OCI-LY7 (cell line): ENCODE measurements at regions not wholly inside any gene's neighbourhood (a gene's known extent, or its start where the extent isn't known, plus 50 kb on each side); places are given as distances from the start of the nearest gene placed in this dataset.
"Not testable (repeated sequence)": the region's sequence is repeated elsewhere in the genome, so short reads cannot be mapped to it uniquely, and the experiment has no call there.

Experiments used
- BruUV-seq: library from RNA; stranded (reverse); fragments of 400-500 nt; replicated peaks from 2 replicates; lab custom pipeline; 2021; lab: Mats Ljungman, UMichigan
- CTCF ChIA-PET: fragments of 300-600 bp; sonication (Branson Sonifier 250); formaldehyde crosslinking; loops from one replicate; lab custom pipeline; 2022; ENCODE audit warnings: antibody characterized with exemption; ENCODE audit not compliant: unreplicated experiment; lab: Charles Lee
- POLR2A ChIA-PET: fragments of 300-600 bp; sonication (Branson Sonifier 250); formaldehyde crosslinking; loops from one replicate; lab custom pipeline; 2022; ENCODE audit warnings: antibody characterized with exemption; lab: Charles Lee
- DNase-seq: peaks from one replicate; pipeline ENCODE4 v3.0.0-alpha.2; 2015; ENCODE audit warnings: low spot score
- H2AFZ ChIP-seq: fragments of 200-600 bp; sonication (generic), shearing (Covaris generic); 2 replicates; pipeline ENCODE4 v1.6.1; 2014; ENCODE audit warnings: mild to moderate bottlenecking, antibody characterized with exemption, low read length, moderate library complexity
- H3K27ac ChIP-seq: fragments of 200-600 bp; sonication (generic); 2 replicates; pipeline ENCODE4 v1.5.1; 2014; ENCODE audit warnings: mixed run types, low read depth, mild to moderate bottlenecking, moderate library complexity, low read length, inconsistent platforms; ENCODE audit not compliant: poor library complexity, severe bottlenecking
- H3K36me3 ChIP-seq: fragments of 200-600 bp; sonication (generic); 2 replicates; pipeline ENCODE4 v1.6.1; 2014; ENCODE audit warnings: mild to moderate bottlenecking, antibody characterized with exemption, low read length, moderate library complexity, mixed read lengths; ENCODE audit not compliant: insufficient read depth
- H3K4me1 ChIP-seq: fragments of 200-600 bp; sonication (generic); 2 replicates; pipeline ENCODE4 v1.5.1; 2014; ENCODE audit warnings: mild to moderate bottlenecking, low read length; ENCODE audit not compliant: insufficient read depth, poor library complexity, severe bottlenecking
- H3K4me2 ChIP-seq: fragments of 200-600 bp; sonication (generic); 2 replicates; pipeline ENCODE4 v1.6.1; 2014; ENCODE audit warnings: mild to moderate bottlenecking, low read length
- H3K4me3 ChIP-seq: fragments of 200-600 bp; sonication (generic); 2 replicates; pipeline ENCODE4 v1.5.1; 2014; ENCODE audit warnings: mild to moderate bottlenecking, low read depth, low read length; ENCODE audit not compliant: poor library complexity, severe bottlenecking
- H3K79me2 ChIP-seq: fragments of 200-600 bp; sonication (generic); 2 replicates; pipeline ENCODE4 v1.6.1; 2016; ENCODE audit warnings: low read depth, mild to moderate bottlenecking, low read length, moderate library complexity, mixed read lengths; ENCODE audit not compliant: insufficient read depth
- H3K9me2 ChIP-seq: fragments of 200-600 bp; sonication (generic); 2 replicates; pipeline ENCODE4 v1.6.1; 2016; ENCODE audit warnings: mild to moderate bottlenecking, low read length, mixed read lengths; ENCODE audit not compliant: insufficient read depth
- H3K9me3 ChIP-seq: fragments of 200-600 bp; sonication (generic); 2 replicates; pipeline ENCODE4 v1.6.1; 2014; ENCODE audit warnings: mild to moderate bottlenecking, mixed run types, low read length, mixed read lengths
- H4K20me1 ChIP-seq: fragments of 200-600 bp; sonication (generic); 2 replicates; pipeline ENCODE4 v1.6.1; 2014; ENCODE audit warnings: mild to moderate bottlenecking, antibody characterized with exemption, low read length, moderate library complexity, mixed read lengths; ENCODE audit not compliant: insufficient read depth
- CTCF ChIP-seq: fragments of 200-600 bp; sonication (generic); conservative IDR thresholded peaks from 2 replicates; pipeline ENCODE4 v1.5.1; 2014; ENCODE audit warnings: mild to moderate bottlenecking, antibody characterized with exemption, low read length, moderate library complexity, mixed read lengths
- EZH2phosphoT487 ChIP-seq: fragments of 200-600 bp; sonication (generic); IDR thresholded peaks from 2 replicates; pipeline ENCODE4 v1.6.1; 2018; ENCODE audit warnings: low read depth, borderline replicate concordance, mild to moderate bottlenecking, mixed run types, antibody characterized with exemption, low read length, moderate library complexity, mixed read lengths
- intact Hi-C: fragments of 100-400 bp; cut with micrococcal nuclease; formaldehyde crosslinking; loops from one replicate; pipeline ENCODE4 v1.10.0; 2022; ENCODE audit not compliant: unreplicated experiment

DNA sequence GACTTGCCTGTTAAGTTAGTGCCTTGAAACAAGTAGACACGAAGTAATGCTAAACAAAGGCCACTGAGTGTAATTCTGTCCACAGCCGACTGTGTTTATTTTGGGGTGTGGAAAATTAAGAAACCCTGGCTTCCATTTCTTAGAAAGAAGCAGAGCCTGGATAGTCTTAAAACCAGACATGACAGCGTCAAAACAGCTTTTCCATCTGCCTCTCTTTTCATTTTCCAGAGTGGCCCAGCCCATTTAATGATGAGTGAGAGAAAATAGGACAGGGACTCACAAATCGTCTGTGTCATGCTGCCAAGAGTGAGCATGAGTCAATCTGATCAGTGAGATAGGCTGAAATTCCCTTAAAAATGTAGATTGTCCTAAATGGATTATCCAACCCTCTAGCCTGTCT is 485.9 kb downstream of the JRKL start:
- Histone ChIP-seq H4K20me1 (no peaks in the 10 kb centered on the region), H3K9me3 (no peaks in the 10 kb centered on the region), H3K4me1 (no peaks in the 10 kb centered on the region), H3K4me2 (no peak overlapping the region), H3K79me2 (no peaks in the 10 kb centered on the region), H2AFZ (no peak overlapping the region), H3K9me2 (no peaks in the 10 kb centered on the region), H3K27ac (no peak overlapping the region), H3K4me3 (no peak overlapping the region), H3K36me3 (no peaks in the 10 kb centered on the region)
- CTCF ChIA-PET = no interaction called here
- intact Hi-C loops = no loop called here
- no TSS peak for BruUV-seq
- POLR2A ChIA-PET = no interaction called here
- no peak for DNase-seq
- no peak for TF ChIP-seq CTCF
- no peak for TF ChIP-seq EZH2phosphoT487

DNA sequence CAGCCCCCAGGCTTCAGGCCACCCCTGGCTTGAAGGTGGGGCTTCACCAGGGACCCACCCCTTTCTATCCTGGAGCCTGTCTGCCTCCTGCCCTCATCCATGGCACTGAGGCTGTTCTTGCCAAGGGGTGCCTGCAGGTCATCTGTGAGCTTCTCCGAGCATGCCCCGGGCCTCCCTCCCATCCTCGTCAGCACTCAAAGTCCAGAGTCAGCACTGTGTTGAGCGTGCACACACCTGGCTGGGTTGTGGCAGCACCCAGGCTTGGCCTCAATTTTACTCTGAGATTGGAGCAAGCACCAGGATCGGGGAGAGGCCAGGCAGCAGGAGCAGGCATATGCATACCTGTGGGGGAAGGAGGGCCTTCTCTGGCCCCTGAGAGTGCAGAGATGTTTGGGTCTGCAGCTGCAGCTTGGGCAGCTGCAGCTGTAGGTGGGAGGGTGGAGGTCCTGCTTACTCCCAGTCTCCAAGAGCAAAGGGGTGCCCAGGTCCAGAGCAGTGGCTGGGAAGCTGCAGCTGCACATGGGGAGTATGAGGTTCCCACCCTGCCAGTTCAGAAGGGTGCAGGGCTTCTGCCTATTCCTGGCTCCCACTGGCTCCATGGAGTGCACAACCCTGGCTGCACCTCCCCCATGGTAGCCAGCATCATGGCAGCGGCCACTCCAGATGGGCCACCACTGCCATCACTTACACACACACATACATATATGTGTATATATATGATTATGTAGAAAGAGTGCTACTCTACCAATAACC is 488.7 kb downstream of the JRKL start:
- BruUV-seq = no TSS peak
- H4K20me1 ChIP-seq = no peaks in the 10 kb centered on the region
- intact Hi-C loops = no loop called here
- POLR2A ChIA-PET = interaction anchor here (1.0 kb wide), 1 partner anchor 12 kb away, joined by 5 read pairs; no protein-coding TSS in a partner anchor
- no peaks in the 10 kb centered on the region for H3K4me1 ChIP-seq
- no peak overlapping the region for H2AFZ ChIP-seq
- no peaks in the 10 kb centered on the region for H3K9me3 ChIP-seq
- no peaks in the 10 kb centered on the region for H3K9me2 ChIP-seq
- TF ChIP-seq CTCF (no peak), EZH2phosphoT487 (no peak)
- H3K36me3 ChIP-seq = no peaks in the 10 kb centered on the region
- DNase-seq = no peak
- CTCF ChIA-PET = no interaction called here
- H3K4me2 ChIP-seq = no peak overlapping the region
- no peak overlapping the region for H3K4me3 ChIP-seq
- no peak overlapping the region for H3K27ac ChIP-seq
- no peaks in the 10 kb centered on the region for H3K79me2 ChIP-seq

GRCh38 chr11:96882622-96883021 is 492.8 kb downstream of the JRKL start:
- H3K79me2 ChIP-seq, H3K4me3 ChIP-seq, H3K9me3 ChIP-seq, H3K4me2 ChIP-seq, H3K27ac ChIP-seq, H2AFZ ChIP-seq, DNase-seq, H4K20me1 ChIP-seq, H3K4me1 ChIP-seq, CTCF ChIA-PET, BruUV-seq, H3K36me3 ChIP-seq, intact Hi-C loops, H3K9me2 ChIP-seq: not testable (repeated sequence)
- POLR2A ChIA-PET = interaction anchor here (0.7 kb wide), 1 partner anchor 225 kb away, joined by 3 read pairs; no protein-coding TSS in a partner anchor
